ENCODE measurements at regions not wholly inside any gene's neighbourhood (a gene's known extent, or its start where the extent isn't known, plus 50 kb on each side); places are given as distances from the start of the nearest gene placed in this dataset.
"Not testable (repeated sequence)": the region's sequence is repeated elsewhere in the genome, so short reads cannot be mapped to it uniquely, and the experiment has no call there.

DNA sequence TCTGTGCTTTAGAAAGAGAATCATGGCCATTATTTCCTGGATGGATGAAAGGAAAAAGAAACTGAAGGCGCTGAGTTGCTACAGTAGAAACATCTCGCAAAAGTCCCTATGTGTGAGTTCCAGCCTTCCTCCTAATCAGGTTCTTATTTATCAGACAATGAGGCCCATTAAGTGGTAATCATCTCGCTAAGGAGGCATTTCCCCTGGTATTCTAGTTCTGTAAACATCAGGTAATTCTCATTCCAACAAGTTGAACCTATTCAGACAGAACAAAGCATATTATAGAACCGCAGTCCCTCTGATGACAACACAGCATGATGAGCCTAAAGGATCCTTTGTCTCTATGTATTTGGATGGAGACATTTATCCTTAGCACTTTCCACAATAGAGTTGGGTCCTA is 205.7 kb upstream of the MAOA start:
- no peaks in the 10 kb centered on the region for H3K36me3 ChIP-seq (ENCODE audit: control insufficient read depth, insufficient read depth, low read length)
- TF ChIP-seq, protein P1, sequence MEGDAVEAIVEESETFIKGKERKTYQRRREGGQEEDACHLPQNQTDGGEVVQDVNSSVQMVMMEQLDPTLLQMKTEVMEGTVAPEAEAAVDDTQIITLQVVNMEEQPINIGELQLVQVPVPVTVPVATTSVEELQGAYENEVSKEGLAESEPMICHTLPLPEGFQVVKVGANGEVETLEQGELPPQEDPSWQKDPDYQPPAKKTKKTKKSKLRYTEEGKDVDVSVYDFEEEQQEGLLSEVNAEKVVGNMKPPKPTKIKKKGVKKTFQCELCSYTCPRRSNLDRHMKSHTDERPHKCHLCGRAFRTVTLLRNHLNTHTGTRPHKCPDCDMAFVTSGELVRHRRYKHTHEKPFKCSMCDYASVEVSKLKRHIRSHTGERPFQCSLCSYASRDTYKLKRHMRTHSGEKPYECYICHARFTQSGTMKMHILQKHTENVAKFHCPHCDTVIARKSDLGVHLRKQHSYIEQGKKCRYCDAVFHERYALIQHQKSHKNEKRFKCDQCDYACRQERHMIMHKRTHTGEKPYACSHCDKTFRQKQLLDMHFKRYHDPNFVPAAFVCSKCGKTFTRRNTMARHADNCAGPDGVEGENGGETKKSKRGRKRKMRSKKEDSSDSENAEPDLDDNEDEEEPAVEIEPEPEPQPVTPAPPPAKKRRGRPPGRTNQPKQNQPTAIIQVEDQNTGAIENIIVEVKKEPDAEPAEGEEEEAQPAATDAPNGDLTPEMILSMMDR (conservative IDR thresholded peaks at IDR 0.05 in 1 of 2, IDR thresholded peaks at IDR 0.05 in 1 of 2; ENCODE audit: low read depth in 1 of 2, low read length in 2 of 2): no peak
- no peak for TF ChIP-seq EZH2 (IDR thresholded peaks at IDR 0.05; ENCODE audit: low read length, missing control alignments)
- no peaks in the 10 kb centered on the region for H3K9me3 ChIP-seq (ENCODE audit: control insufficient read depth, insufficient read depth, low read depth, low read length)
- H4K20me1 ChIP-seq (ENCODE audit: control insufficient read depth, extremely low read depth, insufficient read depth, low read length): no peaks in the 10 kb centered on the region
- DNase-seq (ENCODE audit: low read depth in 2 of 2): no peak
- no peak overlapping the region for H3K4me3 ChIP-seq (replicated peaks in 1 of 4; ENCODE audit: control extremely low read depth in 1 of 4, insufficient read depth in 1 of 4, low read depth in 3 of 4, low read length in 4 of 4)
- no peaks in the 10 kb centered on the region for H3K27me3 ChIP-seq (ENCODE audit: control insufficient read depth, insufficient read depth, low read length)
- H2AFZ ChIP-seq (ENCODE audit: low read length): no peak overlapping the region
- no peak overlapping the region for H3K9ac ChIP-seq (ENCODE audit: insufficient read depth, low read length)
- H3K4me2 ChIP-seq (ENCODE audit: extremely low read depth, insufficient read depth, low read length): no peak overlapping the region
- H3K79me2 ChIP-seq (ENCODE audit: control insufficient read depth, insufficient read depth, low read length): no peaks in the 10 kb centered on the region
- no peak overlapping the region for H3K27ac ChIP-seq (ENCODE audit: insufficient read depth, low read length)
- H3K4me1 ChIP-seq (ENCODE audit: control insufficient read depth, extremely low read depth, insufficient read depth, low read length): no peaks in the 10 kb centered on the region

DNA sequence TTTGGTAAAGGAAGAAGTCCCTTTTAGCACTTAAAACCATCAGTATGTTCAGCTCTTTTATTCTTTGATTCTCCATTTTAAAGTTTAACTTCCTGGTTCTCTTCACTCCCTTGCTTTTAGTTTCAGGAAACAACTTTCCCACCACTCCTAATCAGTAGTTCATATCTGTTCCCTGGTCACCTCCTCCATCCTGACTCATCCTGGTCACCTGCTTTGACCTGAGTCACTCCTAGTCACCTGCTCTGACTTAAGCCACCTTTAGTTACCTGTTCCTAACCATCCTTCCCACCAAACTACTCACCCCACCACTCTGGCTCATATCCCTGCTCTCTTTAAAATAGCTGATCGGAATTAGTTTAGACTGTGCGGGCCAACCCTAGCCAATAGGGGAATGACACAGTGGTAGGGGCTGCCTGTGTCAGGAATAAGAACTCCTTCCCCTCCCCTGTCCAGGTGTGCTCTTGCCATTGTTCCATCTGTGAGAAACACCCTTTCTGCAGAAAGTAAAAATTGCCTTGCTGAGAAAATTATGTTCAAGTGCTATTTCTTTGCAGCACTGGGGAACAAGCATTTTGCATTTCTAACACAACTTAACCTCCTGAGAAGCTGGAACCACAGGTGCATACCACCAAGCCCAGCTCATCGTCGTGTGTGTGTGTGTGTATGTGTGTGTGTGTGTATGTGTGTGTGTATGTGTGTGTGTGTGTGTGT is 204.0 kb upstream of the MAOA start:
- DNase-seq (ENCODE audit: low read depth in 2 of 2); H3K4me2 ChIP-seq (ENCODE audit: extremely low read depth, insufficient read depth, low read length); H3K79me2 ChIP-seq (ENCODE audit: control insufficient read depth, insufficient read depth, low read length); H3K9me3 ChIP-seq (ENCODE audit: control insufficient read depth, insufficient read depth, low read depth, low read length); H3K27ac ChIP-seq (ENCODE audit: insufficient read depth, low read length); H3K36me3 ChIP-seq (ENCODE audit: control insufficient read depth, insufficient read depth, low read length); H4K20me1 ChIP-seq (ENCODE audit: control insufficient read depth, extremely low read depth, insufficient read depth, low read length); H3K27me3 ChIP-seq (ENCODE audit: control insufficient read depth, insufficient read depth, low read length); H3K9ac ChIP-seq (ENCODE audit: insufficient read depth, low read length); H3K4me3 ChIP-seq (replicated peaks in 1 of 4; ENCODE audit: control extremely low read depth in 1 of 4, insufficient read depth in 1 of 4, low read depth in 3 of 4, low read length in 4 of 4); H2AFZ ChIP-seq (ENCODE audit: low read length); H3K4me1 ChIP-seq (ENCODE audit: control insufficient read depth, extremely low read depth, insufficient read depth, low read length): not testable (repeated sequence)

DNA sequence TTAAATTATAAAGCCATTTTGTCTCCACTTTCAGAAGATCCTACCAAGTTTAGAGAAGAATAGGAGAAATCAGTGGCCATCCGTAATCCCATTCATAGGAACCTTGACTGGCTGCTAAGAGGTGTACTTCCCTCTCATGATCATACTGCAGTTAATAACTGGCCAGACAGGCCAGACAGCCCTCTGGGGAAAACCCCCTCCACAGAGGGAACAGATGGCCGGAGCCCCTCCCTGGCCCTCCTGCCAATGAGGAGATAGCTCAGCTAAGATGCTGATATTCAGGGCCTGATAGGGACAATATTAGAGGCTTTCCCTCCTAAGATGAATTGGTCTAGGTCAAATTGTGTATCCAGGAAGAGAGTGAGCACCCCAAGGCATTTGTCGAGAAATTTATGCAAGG is 200.0 kb upstream of the MAOA start:
- Histone ChIP-seq H2AFZ (ENCODE audit: low read length) (no peak overlapping the region), H3K79me2 (ENCODE audit: control insufficient read depth, insufficient read depth, low read length) (no peaks in the 10 kb centered on the region), H3K4me1 (ENCODE audit: control insufficient read depth, extremely low read depth, insufficient read depth, low read length) (no peaks in the 10 kb centered on the region), H3K27me3 (ENCODE audit: control insufficient read depth, insufficient read depth, low read length) (no peaks in the 10 kb centered on the region), H3K27ac (ENCODE audit: insufficient read depth, low read length) (no peak overlapping the region), H3K4me2 (ENCODE audit: extremely low read depth, insufficient read depth, low read length) (no peak overlapping the region), H3K9me3 (ENCODE audit: control insufficient read depth, insufficient read depth, low read depth, low read length) (no peaks in the 10 kb centered on the region), H3K36me3 (ENCODE audit: control insufficient read depth, insufficient read depth, low read length) (no peaks in the 10 kb centered on the region), H3K4me3 (replicated peaks in 1 of 4; ENCODE audit: control extremely low read depth in 1 of 4, insufficient read depth in 1 of 4, low read depth in 3 of 4, low read length in 4 of 4) (no peak overlapping the region), H4K20me1 (ENCODE audit: control insufficient read depth, extremely low read depth, insufficient read depth, low read length) (no peaks in the 10 kb centered on the region), H3K9ac (ENCODE audit: insufficient read depth, low read length) (no peak overlapping the region)
- no peak for DNase-seq (ENCODE audit: low read depth in 2 of 2)
- TF ChIP-seq, protein P1 (conservative IDR thresholded peaks at IDR 0.05 in 1 of 2, IDR thresholded peaks at IDR 0.05 in 1 of 2; ENCODE audit: low read depth in 1 of 2, low read length in 2 of 2): no peak
- no peak for TF ChIP-seq EZH2 (IDR thresholded peaks at IDR 0.05; ENCODE audit: low read length, missing control alignments)
